ENCODE measurements at regions not wholly inside any gene's neighbourhood (a gene's known extent, or its start where the extent isn't known, plus 50 kb on each side); places are given as distances from the start of the nearest gene placed in this dataset.

- TF ChIP-seq POLR2A (IDR thresholded peaks at IDR 0.05; ENCODE audit: low read length) (no peak), GATA1 (IDR thresholded peaks at IDR 0.05; ENCODE audit: low read depth, low read length) (no peak)
Observed at GRCh38 chr18:28831476-28831875, 654.5 kb upstream of the CDH2 start.

Data from erythroblast (primary cell).